ENCODE measurements at regions not wholly inside any gene's neighbourhood (a gene's known extent, or its start where the extent isn't known, plus 50 kb on each side); places are given as distances from the start of the nearest gene placed in this dataset.
"Not testable (repeated sequence)": the region's sequence is repeated elsewhere in the genome, so short reads cannot be mapped to it uniquely, and the experiment has no call there.

GRCh38 chr11:46223252-46223513, 54.3 kb upstream of the CREB3L1 start:
- no peak for DNase-seq (ENCODE audit: insufficient read length, low spot score)
- FAIRE-seq: no peak

- no peak for DNase-seq (ENCODE audit: insufficient read length, low spot score)
- no peak for FAIRE-seq
Observed at GRCh38 chr11:46222490-46223251, 54.8 kb upstream of the CREB3L1 start.

GRCh38 chr11:46220313-46220712, 57.1 kb upstream of the CREB3L1 start:
- FAIRE-seq: no peak
- DNase-seq (ENCODE audit: insufficient read length, low spot score): no peak

GRCh38 chr11:46216765-46217089, 60.7 kb upstream of the CREB3L1 start:
- FAIRE-seq: no peak

GRCh38 chr11:46216019-46216764, 61.3 kb upstream of the CREB3L1 start:
- no peak for FAIRE-seq
- DNase-seq (ENCODE audit: insufficient read length, low spot score): no peak

More at GRCh38 chr11:46216765-46217089, 60.7 kb upstream of the CREB3L1 start:
- DNase-seq (ENCODE audit: insufficient read length, low spot score): no peak

GRCh38 chr11:46215208-46215931, 62.1 kb upstream of the CREB3L1 start:
- DNase-seq (ENCODE audit: insufficient read length, low spot score) (no peak), FAIRE-seq (no peak)

- DNase-seq (ENCODE audit: insufficient read length, low spot score) (no peak), FAIRE-seq (no peak)
Observed at GRCh38 chr11:46212720-46213119, 64.7 kb upstream of the CREB3L1 start.

- DNase-seq (ENCODE audit: insufficient read length, low spot score) (no peak), FAIRE-seq (no peak)
Observed at GRCh38 chr11:46210856-46211255, 66.6 kb upstream of the CREB3L1 start.

- DNase-seq (ENCODE audit: insufficient read length, low spot score) (peak; percentile 15), FAIRE-seq (no peak)
Observed at GRCh38 chr11:46210133-46210636, 67.3 kb upstream of the CREB3L1 start.

- DNase-seq (ENCODE audit: insufficient read length, low spot score); FAIRE-seq: not testable (repeated sequence)
Observed at GRCh38 chr11:46209624-46210023, 67.8 kb upstream of the CREB3L1 start.

- FAIRE-seq: no peak
- no peak for DNase-seq (ENCODE audit: insufficient read length, low spot score)
Observed at GRCh38 chr11:46208803-46209202, 68.7 kb upstream of the CREB3L1 start.

- DNase-seq (ENCODE audit: insufficient read length, low spot score): no peak
Observed at GRCh38 chr11:46207270-46207669, 70.2 kb upstream of the CREB3L1 start.

GRCh38 chr11:46204415-46204814, 73.0 kb upstream of the CREB3L1 start:
- not testable (repeated sequence) for DNase-seq (ENCODE audit: insufficient read length, low spot score); FAIRE-seq

More at GRCh38 chr11:46207270-46207669, 70.2 kb upstream of the CREB3L1 start:
- FAIRE-seq: no peak

- FAIRE-seq (no peak), DNase-seq (ENCODE audit: insufficient read length, low spot score) (no peak)
Observed at GRCh38 chr11:46203746-46204145, 73.7 kb upstream of the CREB3L1 start.

GRCh38 chr11:46202696-46203391, 74.6 kb upstream of the CREB3L1 start:
- DNase-seq (ENCODE audit: insufficient read length, low spot score) (no peak), FAIRE-seq (no peak)

- DNase-seq (ENCODE audit: insufficient read length, low spot score): no peak
- no peak for FAIRE-seq
Observed at GRCh38 chr11:46202149-46202548, 75.3 kb upstream of the CREB3L1 start.

- no peak for DNase-seq (ENCODE audit: insufficient read length, low spot score)
- FAIRE-seq: no peak
Observed at GRCh38 chr11:46200537-46201281, 76.8 kb upstream of the CREB3L1 start.

GRCh38 chr11:46198245-46199240, 77.3 kb upstream of the PHF21A start:
- DNase-seq (ENCODE audit: insufficient read length, low spot score): no peak

GRCh38 chr11:46197421-46197820, 76.2 kb upstream of the PHF21A start:
- FAIRE-seq: no peak
- DNase-seq (ENCODE audit: insufficient read length, low spot score): no peak

More at GRCh38 chr11:46198245-46199240, 77.3 kb upstream of the PHF21A start:
- no peak for FAIRE-seq
